ENCODE measurements at regions not wholly inside any gene's neighbourhood (a gene's known extent, or its start where the extent isn't known, plus 50 kb on each side); places are given as distances from the start of the nearest gene placed in this dataset.

DNA sequence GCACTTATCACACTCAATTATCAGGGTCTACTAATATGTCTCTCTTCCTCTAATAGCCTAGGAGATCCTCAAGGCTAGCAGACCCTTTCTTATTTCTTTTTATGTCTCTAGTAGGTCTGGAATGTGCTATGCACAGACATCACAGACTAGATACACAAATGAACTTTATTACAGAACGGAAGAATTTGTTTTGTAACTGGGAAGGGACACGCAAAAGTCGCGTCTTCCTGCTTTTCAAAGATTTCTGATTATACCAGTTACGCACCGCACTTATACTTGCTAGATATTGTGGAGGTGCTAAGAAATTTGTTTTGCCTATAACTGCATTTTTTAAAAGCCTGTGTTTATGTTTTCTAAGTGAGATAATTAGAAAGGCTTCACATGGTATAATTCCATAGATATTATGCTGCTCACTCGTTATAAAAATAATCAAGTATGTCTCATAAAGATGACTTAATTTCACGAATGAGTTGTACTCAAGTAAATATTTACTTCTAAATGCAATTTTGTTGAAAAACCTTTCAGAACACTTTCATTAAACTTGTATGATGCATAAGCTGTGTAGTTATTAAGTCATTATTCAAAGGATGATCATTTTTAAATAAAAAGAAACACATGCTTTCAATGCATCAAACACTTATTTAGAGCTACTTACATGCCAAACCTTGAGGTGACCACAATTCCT lies 662.6 kb downstream of the ACTL7B start:
- Histone ChIP-seq H3K9ac (ENCODE audit: low read depth in 1 of 2, low read length in 2 of 2) (no peak overlapping the region), H3K4me1 (ENCODE audit: control insufficient read depth in 4 of 4, insufficient read depth in 4 of 4, low read length in 3 of 4) (no peaks in the 10 kb centered on the region), H3K4me3 (ENCODE audit: low read depth in 1 of 3, low read length in 3 of 3) (no peak overlapping the region), H3K9me3 (ENCODE audit: control insufficient read depth in 4 of 4, low read length in 3 of 4) (no peaks in the 10 kb centered on the region), H3K27me3 (ENCODE audit: control insufficient read depth in 4 of 4, insufficient read depth in 4 of 4, low read length in 3 of 4) (no peaks in the 10 kb centered on the region), H3K27ac (ENCODE audit: low read depth in 1 of 2, low read length in 2 of 2) (no peak overlapping the region), H3K36me3 (ENCODE audit: control insufficient read depth in 4 of 4, insufficient read depth in 3 of 4, low read depth in 1 of 4, low read length in 3 of 4) (no peaks in the 10 kb centered on the region)
- TF ChIP-seq, protein P1, sequence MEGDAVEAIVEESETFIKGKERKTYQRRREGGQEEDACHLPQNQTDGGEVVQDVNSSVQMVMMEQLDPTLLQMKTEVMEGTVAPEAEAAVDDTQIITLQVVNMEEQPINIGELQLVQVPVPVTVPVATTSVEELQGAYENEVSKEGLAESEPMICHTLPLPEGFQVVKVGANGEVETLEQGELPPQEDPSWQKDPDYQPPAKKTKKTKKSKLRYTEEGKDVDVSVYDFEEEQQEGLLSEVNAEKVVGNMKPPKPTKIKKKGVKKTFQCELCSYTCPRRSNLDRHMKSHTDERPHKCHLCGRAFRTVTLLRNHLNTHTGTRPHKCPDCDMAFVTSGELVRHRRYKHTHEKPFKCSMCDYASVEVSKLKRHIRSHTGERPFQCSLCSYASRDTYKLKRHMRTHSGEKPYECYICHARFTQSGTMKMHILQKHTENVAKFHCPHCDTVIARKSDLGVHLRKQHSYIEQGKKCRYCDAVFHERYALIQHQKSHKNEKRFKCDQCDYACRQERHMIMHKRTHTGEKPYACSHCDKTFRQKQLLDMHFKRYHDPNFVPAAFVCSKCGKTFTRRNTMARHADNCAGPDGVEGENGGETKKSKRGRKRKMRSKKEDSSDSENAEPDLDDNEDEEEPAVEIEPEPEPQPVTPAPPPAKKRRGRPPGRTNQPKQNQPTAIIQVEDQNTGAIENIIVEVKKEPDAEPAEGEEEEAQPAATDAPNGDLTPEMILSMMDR (IDR thresholded peaks at IDR 0.05; ENCODE audit: low read depth, low read length, missing input control), result no peak
- TF ChIP-seq NR2F2 (IDR thresholded peaks at IDR 0.05), result no peak
- TF ChIP-seq RAD21 (IDR thresholded peaks at IDR 0.05), result no peak
- WGBS, result 84% methylated on average over 8 of the region's 8 CpGs
- no peak for DNase-seq (ENCODE audit: low spot score)

DNA sequence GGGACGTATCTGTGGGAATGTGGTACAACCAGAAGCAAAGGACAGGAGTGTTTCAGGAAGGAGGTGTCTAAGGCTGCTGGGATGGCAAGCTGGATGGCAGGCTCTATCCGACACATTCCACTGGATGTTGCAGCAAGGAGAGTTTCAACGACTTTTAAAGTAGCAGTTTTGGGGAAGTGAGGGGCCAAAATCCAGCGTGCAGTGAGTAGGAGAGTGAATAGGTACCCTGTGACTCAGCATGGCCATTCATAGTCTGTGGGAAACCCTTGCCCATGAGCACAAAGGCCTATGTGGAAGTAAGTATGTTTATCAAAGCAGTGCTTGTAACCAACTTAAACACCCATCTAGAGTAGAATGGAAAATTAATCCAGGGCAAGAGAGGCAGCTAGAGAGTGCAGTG lies 664.7 kb downstream of the ACTL7B start:
- no peaks in the 10 kb centered on the region for H3K27me3 ChIP-seq (ENCODE audit: control insufficient read depth in 4 of 4, insufficient read depth in 4 of 4, low read length in 3 of 4)
- H3K9me3 ChIP-seq (ENCODE audit: control insufficient read depth in 4 of 4, low read length in 3 of 4), result no peaks in the 10 kb centered on the region
- 83% methylated on average over 4 of the region's 4 CpGs for WGBS
- no peak for TF ChIP-seq JUND (IDR thresholded peaks at IDR 0.05)
- TF ChIP-seq SP1 (IDR thresholded peaks at IDR 0.05), result no peak
- no peak for TF ChIP-seq GABPA (IDR thresholded peaks at IDR 0.05 in 1 of 2, conservative IDR thresholded peaks at IDR 0.05 in 1 of 2)
- TF ChIP-seq RAD21 (IDR thresholded peaks at IDR 0.05), result no peak
- no peak for TF ChIP-seq TAF1 (conservative IDR thresholded peaks at IDR 0.05)
- no peak for TF ChIP-seq NR2F2 (IDR thresholded peaks at IDR 0.05)
- TF ChIP-seq, protein P2, sequence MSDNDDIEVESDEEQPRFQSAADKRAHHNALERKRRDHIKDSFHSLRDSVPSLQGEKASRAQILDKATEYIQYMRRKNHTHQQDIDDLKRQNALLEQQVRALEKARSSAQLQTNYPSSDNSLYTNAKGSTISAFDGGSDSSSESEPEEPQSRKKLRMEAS (IDR thresholded peaks at IDR 0.05), result no peak
- TF ChIP-seq, protein P1 (IDR thresholded peaks at IDR 0.05; ENCODE audit: low read depth, low read length, missing input control), result no peak
- TF ChIP-seq HNF4G (IDR thresholded peaks at IDR 0.05), result no peak
- TF ChIP-seq HNF4A (conservative IDR thresholded peaks at IDR 0.05), result no peak
- TF ChIP-seq EGR1 (IDR thresholded peaks at IDR 0.05; ENCODE audit: low read depth in 2 of 2), result no peak
- TF ChIP-seq, protein P3, sequence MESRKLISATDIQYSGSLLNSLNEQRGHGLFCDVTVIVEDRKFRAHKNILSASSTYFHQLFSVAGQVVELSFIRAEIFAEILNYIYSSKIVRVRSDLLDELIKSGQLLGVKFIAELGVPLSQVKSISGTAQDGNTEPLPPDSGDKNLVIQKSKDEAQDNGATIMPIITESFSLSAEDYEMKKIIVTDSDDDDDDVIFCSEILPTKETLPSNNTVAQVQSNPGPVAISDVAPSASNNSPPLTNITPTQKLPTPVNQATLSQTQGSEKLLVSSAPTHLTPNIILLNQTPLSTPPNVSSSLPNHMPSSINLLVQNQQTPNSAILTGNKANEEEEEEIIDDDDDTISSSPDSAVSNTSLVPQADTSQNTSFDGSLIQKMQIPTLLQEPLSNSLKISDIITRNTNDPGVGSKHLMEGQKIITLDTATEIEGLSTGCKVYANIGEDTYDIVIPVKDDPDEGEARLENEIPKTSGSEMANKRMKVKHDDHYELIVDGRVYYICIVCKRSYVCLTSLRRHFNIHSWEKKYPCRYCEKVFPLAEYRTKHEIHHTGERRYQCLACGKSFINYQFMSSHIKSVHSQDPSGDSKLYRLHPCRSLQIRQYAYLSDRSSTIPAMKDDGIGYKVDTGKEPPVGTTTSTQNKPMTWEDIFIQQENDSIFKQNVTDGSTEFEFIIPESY (IDR thresholded peaks at IDR 0.05), result no peak
- TF ChIP-seq, protein P4, sequence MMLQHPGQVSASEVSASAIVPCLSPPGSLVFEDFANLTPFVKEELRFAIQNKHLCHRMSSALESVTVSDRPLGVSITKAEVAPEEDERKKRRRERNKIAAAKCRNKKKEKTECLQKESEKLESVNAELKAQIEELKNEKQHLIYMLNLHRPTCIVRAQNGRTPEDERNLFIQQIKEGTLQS (IDR thresholded peaks at IDR 0.05), result no peak
- TF ChIP-seq FOXA1 (IDR thresholded peaks at IDR 0.05), result no peak
- no peak for TF ChIP-seq YY1 (IDR thresholded peaks at IDR 0.05)
- TF ChIP-seq RXRA (IDR thresholded peaks at IDR 0.05), result no peak
- TF ChIP-seq, protein P5, sequence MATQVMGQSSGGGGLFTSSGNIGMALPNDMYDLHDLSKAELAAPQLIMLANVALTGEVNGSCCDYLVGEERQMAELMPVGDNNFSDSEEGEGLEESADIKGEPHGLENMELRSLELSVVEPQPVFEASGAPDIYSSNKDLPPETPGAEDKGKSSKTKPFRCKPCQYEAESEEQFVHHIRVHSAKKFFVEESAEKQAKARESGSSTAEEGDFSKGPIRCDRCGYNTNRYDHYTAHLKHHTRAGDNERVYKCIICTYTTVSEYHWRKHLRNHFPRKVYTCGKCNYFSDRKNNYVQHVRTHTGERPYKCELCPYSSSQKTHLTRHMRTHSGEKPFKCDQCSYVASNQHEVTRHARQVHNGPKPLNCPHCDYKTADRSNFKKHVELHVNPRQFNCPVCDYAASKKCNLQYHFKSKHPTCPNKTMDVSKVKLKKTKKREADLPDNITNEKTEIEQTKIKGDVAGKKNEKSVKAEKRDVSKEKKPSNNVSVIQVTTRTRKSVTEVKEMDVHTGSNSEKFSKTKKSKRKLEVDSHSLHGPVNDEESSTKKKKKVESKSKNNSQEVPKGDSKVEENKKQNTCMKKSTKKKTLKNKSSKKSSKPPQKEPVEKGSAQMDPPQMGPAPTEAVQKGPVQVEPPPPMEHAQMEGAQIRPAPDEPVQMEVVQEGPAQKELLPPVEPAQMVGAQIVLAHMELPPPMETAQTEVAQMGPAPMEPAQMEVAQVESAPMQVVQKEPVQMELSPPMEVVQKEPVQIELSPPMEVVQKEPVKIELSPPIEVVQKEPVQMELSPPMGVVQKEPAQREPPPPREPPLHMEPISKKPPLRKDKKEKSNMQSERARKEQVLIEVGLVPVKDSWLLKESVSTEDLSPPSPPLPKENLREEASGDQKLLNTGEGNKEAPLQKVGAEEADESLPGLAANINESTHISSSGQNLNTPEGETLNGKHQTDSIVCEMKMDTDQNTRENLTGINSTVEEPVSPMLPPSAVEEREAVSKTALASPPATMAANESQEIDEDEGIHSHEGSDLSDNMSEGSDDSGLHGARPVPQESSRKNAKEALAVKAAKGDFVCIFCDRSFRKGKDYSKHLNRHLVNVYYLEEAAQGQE (IDR thresholded peaks at IDR 0.05), result no peak
- H3K4me1 ChIP-seq (ENCODE audit: control insufficient read depth in 4 of 4, insufficient read depth in 4 of 4, low read length in 3 of 4), result no peaks in the 10 kb centered on the region
- H3K9ac ChIP-seq (ENCODE audit: low read depth in 1 of 2, low read length in 2 of 2), result no peak overlapping the region
- H3K36me3 ChIP-seq (ENCODE audit: control insufficient read depth in 4 of 4, insufficient read depth in 3 of 4, low read depth in 1 of 4, low read length in 3 of 4), result no peaks in the 10 kb centered on the region
- no peak overlapping the region for H3K4me3 ChIP-seq (ENCODE audit: low read depth in 1 of 3, low read length in 3 of 3)
- no peak for DNase-seq (ENCODE audit: low spot score)
- no peak overlapping the region for H3K27ac ChIP-seq (ENCODE audit: low read depth in 1 of 2, low read length in 2 of 2)
